B cell (primary cell): ENCODE measurements at regions not wholly inside any gene's neighbourhood (a gene's known extent, or its start where the extent isn't known, plus 50 kb on each side); places are given as distances from the start of the nearest gene placed in this dataset.

ENCODE experiments used
- EZH2 ChIP-seq: IDR thresholded peaks from 2 replicates; pipeline ENCODE4 v1.6.1; 2012; ENCODE audit warnings: borderline replicate concordance, low read depth, mild to moderate bottlenecking, moderate library complexity, low read length; ENCODE audit not compliant: insufficient read depth, poor library complexity, severe bottlenecking
- TF ChIP-seq, protein P1 (sequence below): fragments of 200-600 bp; IDR thresholded peaks from one replicate; pipeline ENCODE4 v1.8.0; 2022; ENCODE audit warnings: antibody characterized with exemption, mild to moderate bottlenecking

DNA sequence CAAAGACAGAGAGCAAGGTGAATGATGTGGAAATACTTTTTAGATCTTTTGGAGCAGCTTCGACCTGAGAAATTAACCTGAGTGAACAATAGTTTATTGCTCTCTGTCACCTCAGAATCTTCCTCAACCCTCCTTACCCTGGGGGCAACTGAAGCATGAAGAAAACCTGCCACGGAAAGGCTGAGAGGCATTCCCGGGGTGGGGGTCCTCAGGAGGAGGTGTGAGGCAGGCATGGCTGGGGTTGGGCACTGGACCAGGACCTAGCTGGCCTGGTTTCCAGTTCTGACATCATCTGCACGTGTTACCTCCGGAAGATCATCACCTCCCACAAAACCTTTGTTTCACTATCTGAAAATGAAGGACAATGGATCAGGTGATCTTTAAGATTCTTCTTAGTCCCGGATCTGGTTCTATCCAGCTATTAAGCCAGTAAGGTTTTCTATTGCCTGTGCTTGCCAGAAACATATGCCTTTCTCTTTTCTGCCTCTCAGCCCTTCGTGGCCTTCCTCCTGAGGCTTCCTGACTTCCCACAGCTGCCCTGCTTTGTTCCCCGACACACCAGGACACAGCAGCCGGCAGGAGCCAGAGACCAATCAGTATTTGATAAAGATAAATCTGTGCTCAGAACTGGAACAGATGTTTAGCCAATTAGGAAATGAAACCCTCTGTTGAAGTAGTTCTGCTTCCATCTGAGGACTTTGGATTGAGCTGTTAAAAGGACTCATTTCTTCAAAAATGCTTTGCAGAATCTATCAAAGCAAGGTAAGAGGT, 232.5 kb downstream of the TDRD15 start:
- TF ChIP-seq, protein P1, sequence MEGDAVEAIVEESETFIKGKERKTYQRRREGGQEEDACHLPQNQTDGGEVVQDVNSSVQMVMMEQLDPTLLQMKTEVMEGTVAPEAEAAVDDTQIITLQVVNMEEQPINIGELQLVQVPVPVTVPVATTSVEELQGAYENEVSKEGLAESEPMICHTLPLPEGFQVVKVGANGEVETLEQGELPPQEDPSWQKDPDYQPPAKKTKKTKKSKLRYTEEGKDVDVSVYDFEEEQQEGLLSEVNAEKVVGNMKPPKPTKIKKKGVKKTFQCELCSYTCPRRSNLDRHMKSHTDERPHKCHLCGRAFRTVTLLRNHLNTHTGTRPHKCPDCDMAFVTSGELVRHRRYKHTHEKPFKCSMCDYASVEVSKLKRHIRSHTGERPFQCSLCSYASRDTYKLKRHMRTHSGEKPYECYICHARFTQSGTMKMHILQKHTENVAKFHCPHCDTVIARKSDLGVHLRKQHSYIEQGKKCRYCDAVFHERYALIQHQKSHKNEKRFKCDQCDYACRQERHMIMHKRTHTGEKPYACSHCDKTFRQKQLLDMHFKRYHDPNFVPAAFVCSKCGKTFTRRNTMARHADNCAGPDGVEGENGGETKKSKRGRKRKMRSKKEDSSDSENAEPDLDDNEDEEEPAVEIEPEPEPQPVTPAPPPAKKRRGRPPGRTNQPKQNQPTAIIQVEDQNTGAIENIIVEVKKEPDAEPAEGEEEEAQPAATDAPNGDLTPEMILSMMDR: no peak
- no peak for TF ChIP-seq EZH2
